ENCODE measurements at regions not wholly inside any gene's neighbourhood (a gene's known extent, or its start where the extent isn't known, plus 50 kb on each side); places are given as distances from the start of the nearest gene placed in this dataset.
A peak's percentile ranks its signal among the peaks of the same experiment; 100 is the strongest.

- TF ChIP-seq POLR2A (IDR thresholded peaks at IDR 0.05) (no peak), POLR2AphosphoS5 (IDR thresholded peaks at IDR 0.05) (no peak)
- TF ChIP-seq, protein P1, sequence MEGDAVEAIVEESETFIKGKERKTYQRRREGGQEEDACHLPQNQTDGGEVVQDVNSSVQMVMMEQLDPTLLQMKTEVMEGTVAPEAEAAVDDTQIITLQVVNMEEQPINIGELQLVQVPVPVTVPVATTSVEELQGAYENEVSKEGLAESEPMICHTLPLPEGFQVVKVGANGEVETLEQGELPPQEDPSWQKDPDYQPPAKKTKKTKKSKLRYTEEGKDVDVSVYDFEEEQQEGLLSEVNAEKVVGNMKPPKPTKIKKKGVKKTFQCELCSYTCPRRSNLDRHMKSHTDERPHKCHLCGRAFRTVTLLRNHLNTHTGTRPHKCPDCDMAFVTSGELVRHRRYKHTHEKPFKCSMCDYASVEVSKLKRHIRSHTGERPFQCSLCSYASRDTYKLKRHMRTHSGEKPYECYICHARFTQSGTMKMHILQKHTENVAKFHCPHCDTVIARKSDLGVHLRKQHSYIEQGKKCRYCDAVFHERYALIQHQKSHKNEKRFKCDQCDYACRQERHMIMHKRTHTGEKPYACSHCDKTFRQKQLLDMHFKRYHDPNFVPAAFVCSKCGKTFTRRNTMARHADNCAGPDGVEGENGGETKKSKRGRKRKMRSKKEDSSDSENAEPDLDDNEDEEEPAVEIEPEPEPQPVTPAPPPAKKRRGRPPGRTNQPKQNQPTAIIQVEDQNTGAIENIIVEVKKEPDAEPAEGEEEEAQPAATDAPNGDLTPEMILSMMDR (IDR thresholded peaks at IDR 0.05 in 8 of 11, conservative IDR thresholded peaks at IDR 0.05 in 3 of 11) = no peak
- intact Hi-C loops (cut with DNase I; ENCODE audit: low total_unique reads) = no loop called here
- Histone ChIP-seq H3K4me3 (no peak overlapping the region), H3K27ac (no peak overlapping the region), H3K36me3 (no peaks in the 10 kb centered on the region), H3K9me3 (peaks cover 0 to 15% (median 0%) of the 10 kb centered on the region in 8 donors), H3K27me3 (replicated peaks in 1 of 7) (no peaks in the 10 kb centered on the region), H3K4me1 (no peaks in the 10 kb centered on the region)
- DNase-seq = peak; percentile 42
- 65 to 82% (median 76%) methylated on average over 6 of the region's 6 CpGs for WGBS, 5 donors
Measured at GRCh38 chr3:134092208-134092701, 62.5 kb upstream of the SLCO2A1 start.

DNA sequence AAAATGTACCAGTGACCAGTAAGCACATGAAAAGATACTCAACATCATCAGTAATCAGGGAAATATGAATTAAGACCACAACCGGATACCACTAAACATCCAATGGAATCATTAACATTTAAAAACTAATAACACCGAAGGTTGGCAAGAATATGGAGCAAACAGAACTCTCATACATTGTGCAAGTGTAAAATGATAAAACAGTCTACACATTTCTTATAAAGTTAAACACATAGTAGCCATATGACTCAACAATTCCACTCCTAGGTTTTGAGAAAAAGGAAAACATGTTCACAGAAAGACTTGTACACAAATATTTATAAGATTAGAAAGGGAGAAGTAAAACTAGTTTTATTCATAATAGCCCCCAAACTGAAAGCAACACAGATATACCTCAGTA is 60.3 kb upstream of the SLCO2A1 start:
- no peak overlapping the region for H3K4me3 ChIP-seq
- peaks cover 0 to 10% (median 0%) of the 10 kb centered on the region in 8 donors for H3K9me3 ChIP-seq
- H3K4me1 ChIP-seq = no peaks in the 10 kb centered on the region
- no peaks in the 10 kb centered on the region for H3K36me3 ChIP-seq
- no peaks in the 10 kb centered on the region for H3K27me3 ChIP-seq (replicated peaks in 1 of 7)
- TF ChIP-seq, protein P1 (IDR thresholded peaks at IDR 0.05 in 8 of 11, conservative IDR thresholded peaks at IDR 0.05 in 3 of 11) = no peak
- TF ChIP-seq POLR2AphosphoS5 (IDR thresholded peaks at IDR 0.05) (no peak), POLR2A (IDR thresholded peaks at IDR 0.05) (no peak)
- WGBS, 5 donors = 87 to 97% (median 94%) methylated on average over 2 of the region's 2 CpGs
- H3K27ac ChIP-seq = no peak overlapping the region
- no peak for DNase-seq
- intact Hi-C loops (cut with DNase I; ENCODE audit: low total_unique reads) = no loop called here

GRCh38 chr3:134087060-134087974 is 57.6 kb upstream of the SLCO2A1 start:
- Histone ChIP-seq H3K27me3 (replicated peaks in 1 of 7) (no peaks in the 10 kb centered on the region), H3K4me3 (no peak overlapping the region), H3K9me3 (peaks cover 0 to 10% (median 0%) of the 10 kb centered on the region in 8 donors), H3K36me3 (no peaks in the 10 kb centered on the region), H3K4me1 (no peaks in the 10 kb centered on the region), H3K27ac (no peak overlapping the region)
- TF ChIP-seq, protein P1 (IDR thresholded peaks at IDR 0.05 in 8 of 11, conservative IDR thresholded peaks at IDR 0.05 in 3 of 11) = no peak
- TF ChIP-seq POLR2A (IDR thresholded peaks at IDR 0.05) (no peak), POLR2AphosphoS5 (IDR thresholded peaks at IDR 0.05) (no peak)
- intact Hi-C loops (cut with DNase I; ENCODE audit: low total_unique reads) = no loop called here
- 77 to 91% (median 79%) methylated on average over 8 to 10 of the region's 10 CpGs for WGBS, 5 donors
- peak; percentile 46 for DNase-seq

- H3K27ac ChIP-seq = no peak overlapping the region
- 82 to 96% (median 90%) methylated on average over 6 of the region's 6 CpGs for WGBS, 5 donors
- H3K9me3 ChIP-seq = peaks cover 0 to 10% (median 0%) of the 10 kb centered on the region in 8 donors
- intact Hi-C loops (cut with DNase I; ENCODE audit: low total_unique reads) = no loop called here
- no peak overlapping the region for H3K4me3 ChIP-seq
- H3K36me3 ChIP-seq = no peaks in the 10 kb centered on the region
- H3K27me3 ChIP-seq (replicated peaks in 1 of 7) = no peaks in the 10 kb centered on the region
- peak; percentile 20 for DNase-seq
- H3K4me1 ChIP-seq = no peaks in the 10 kb centered on the region
- TF ChIP-seq POLR2AphosphoS5 (IDR thresholded peaks at IDR 0.05) = no peak
- no peak for TF ChIP-seq POLR2A (IDR thresholded peaks at IDR 0.05)
- TF ChIP-seq, protein P1 (IDR thresholded peaks at IDR 0.05 in 8 of 11, conservative IDR thresholded peaks at IDR 0.05 in 3 of 11) = no peak
Measured at GRCh38 chr3:134086616-134087015, 56.9 kb upstream of the SLCO2A1 start.
